Middle frontal gyrus (tissue), 1 donor: ENCODE measurements at regions not wholly inside any gene's neighbourhood (a gene's known extent, or its start where the extent isn't known, plus 50 kb on each side); places are given as distances from the start of the nearest gene placed in this dataset.

Experiments used
- DNase-seq: peaks from one replicate; pipeline ENCODE4 v3.0.0-alpha.2; 2015; ENCODE audit warnings: low spot score; ENCODE audit errors: extremely low spot score

DNA sequence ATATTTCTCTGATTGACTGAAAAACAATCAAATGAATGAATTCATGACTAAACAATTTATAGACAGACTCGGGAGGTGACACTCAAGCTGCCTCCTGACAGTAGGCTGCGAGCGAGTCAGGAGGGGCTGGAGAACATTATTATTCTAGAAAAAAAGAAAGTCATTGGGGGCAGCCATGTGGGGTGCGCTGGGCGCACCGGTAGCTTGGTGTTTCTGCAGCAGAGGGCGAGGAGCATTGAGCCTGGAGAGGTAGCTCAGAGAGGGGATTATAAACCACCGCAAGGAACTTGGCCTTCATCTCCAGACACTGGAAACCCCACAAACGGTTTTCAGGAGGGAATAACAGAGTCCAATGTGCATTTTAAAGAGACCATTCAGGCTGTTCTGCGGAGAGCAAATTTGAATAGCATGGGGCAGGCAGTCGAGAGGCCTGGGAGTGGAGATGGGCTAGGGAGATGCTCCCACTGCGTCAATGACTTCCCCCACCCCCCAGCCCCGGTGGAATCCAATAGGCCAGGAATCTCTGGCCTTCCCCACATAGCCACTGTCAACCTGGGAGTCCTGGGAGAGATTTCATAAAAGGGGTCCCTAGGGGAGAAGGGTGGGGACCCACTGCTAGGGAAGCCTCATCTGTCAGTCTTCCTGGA is 168.3 kb downstream of the BCOR start:
- DNase-seq = no peak

DNA sequence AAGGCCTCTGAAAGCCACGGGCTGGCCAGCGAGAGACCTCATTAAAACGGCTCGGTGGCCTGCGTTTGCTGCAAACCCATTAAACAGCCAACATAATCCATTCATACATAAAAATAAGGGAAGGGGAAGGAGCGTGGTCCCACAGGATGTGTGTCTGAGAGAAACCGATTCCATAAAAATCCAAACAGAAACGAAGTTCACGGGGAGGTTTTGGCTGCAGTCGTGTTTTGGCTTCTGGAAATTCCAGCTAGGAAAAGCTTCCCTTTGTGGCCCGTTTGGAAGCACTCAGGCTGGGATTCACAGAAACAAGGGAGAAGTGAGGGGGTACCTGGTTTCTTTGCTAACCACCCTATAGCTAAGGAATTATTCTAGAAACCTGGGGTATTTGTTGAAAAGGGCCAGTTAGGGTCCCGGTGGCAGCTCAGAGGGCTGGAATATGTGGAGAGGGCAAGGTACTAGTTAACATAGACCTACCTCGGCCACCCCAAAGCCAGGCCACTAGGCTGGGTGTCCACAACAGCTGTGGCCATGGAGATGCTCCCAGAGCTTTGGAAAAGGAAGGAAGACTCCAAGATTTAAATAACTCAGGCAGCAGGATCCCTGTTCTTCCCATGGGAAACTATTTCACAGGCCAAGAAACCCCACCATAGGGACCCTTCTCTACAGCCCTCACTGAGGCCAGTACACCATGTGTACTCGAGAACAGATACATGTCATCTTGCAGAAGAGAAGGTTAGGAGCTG is 166.8 kb downstream of the BCOR start:
- no peak for DNase-seq

DNA sequence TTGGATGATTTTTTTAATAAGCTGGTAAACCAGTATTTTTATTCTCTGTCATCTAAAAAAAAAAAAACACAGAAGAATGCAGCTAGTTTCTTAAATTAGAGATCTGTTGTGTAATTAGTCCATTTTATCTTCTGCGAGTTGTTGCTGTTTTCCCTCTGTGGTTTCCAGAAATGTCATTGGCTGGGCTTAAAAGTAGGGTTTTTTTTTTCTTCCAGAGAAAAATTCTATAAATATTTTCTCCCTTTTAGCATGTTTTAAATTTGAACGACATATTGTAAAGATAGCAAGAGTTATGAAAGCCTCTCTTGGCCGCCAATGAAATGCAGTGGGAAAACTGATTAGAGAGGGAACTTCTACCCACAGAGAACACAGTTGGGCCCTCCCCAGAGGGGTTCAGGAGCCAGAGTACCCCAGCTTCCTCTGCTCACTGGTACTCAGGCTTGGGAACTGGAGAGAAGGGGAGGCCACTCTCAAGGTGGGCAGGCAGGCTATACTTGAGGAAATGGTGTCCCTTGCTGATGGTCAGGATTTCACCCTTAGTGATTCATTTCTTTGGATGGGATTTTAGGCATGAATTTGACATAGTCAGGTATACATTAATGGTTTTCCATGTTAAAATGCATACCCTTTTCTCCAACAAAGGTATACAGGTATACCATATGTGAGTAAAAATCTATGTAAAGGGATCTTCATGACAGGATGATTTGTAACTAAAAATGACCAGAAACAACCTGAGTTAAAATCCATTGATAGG is 166.1 kb downstream of the BCOR start:
- no peak for DNase-seq

GRCh38 chrX:39935411-39936064 is 162.2 kb downstream of the BCOR start:
- no peak for DNase-seq

- no peak for DNase-seq
Measured at GRCh38 chrX:39936886-39937770, 160.6 kb downstream of the BCOR start.

DNA sequence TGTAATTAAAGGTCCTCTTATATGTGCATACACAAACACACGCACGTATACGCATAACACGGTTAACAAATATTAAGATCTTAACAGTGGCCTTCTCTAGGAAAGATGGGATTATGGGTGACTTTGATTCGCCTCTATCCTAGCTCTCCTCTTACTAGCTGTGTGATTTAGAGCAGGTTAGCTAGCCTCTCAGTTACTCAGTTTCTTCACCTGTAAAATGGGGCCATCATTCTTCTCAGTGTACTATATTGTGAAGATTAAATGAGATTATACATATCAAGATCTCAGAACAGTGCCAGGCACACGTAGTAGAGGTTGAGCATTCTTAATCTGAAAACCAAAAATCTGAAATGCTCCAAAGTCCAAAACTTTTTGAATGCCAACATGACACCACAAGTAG is 159.3 kb downstream of the BCOR start:
- no peak for DNase-seq

GRCh38 chrX:39939678-39940077 is 158.1 kb downstream of the BCOR start:
- DNase-seq = no peak

GRCh38 chrX:39941332-39941920 is 156.3 kb downstream of the BCOR start:
- DNase-seq = no peak

- DNase-seq = no peak
Measured at GRCh38 chrX:39944416-39944815, 153.3 kb downstream of the BCOR start.

- DNase-seq = no peak
Measured at GRCh38 chrX:39945709-39946108, 152.0 kb downstream of the BCOR start.

DNA sequence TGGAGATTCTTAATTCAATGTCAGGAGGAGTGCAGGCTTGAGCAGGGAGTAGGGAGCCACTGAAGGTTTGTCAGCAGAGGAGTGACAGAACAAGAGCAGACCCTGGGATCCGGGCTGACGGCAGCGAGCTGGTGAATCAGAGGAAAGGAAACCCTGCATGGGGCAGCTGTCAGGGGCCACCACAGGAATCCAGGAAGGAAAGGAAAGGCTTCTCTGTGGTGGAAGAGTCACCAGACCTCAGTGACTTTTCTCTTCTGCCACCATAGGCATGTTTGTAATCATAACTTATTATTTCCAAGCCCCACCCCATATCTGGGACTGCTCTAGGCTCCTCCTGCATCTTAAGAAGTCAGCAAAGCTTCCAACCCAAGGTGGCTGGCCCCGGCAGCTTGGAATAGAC is 150.9 kb downstream of the BCOR start:
- no peak for DNase-seq

DNA sequence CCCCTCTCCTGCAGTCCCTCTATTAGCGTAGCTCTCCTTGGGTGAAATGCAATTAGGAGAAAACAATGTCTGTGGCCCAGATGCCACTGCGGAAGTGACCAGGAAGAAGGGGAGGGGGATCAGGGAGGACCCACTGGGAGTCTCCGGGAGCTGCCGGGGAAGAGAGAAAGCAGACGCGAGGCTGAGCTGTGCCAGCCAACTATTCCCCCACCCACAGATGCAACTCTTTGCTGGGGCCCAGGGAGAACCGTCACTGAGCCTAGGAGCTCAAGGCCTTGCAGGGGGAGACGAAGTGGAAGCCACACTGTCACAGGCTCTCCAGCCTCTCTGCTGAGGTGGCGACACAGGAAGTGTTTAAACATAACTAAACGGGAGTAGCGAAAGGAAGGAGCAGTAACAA is 149.2 kb downstream of the BCOR start:
- DNase-seq = no peak

GRCh38 chrX:39950018-39950688 is 147.6 kb downstream of the BCOR start:
- DNase-seq = no peak

DNA sequence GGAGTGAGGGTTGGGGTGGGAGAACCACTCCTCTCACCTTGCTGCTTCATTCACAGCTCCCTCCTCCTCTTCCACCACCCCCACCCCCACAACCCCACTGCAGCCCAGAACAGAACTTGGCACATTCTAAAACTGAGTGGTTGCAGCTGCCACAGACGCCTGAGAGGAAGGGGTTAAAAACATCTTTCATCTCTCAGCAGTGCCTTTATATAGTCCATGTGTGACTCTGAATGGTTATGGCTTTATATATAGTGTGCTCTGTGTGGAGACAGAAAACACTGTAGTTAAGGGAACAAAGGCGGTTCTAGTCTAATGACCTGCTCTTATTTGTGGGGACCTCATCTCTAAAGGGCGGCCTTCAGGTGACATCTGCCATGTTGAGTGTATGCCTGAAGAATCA is 144.8 kb downstream of the BCOR start:
- no peak for DNase-seq

DNA sequence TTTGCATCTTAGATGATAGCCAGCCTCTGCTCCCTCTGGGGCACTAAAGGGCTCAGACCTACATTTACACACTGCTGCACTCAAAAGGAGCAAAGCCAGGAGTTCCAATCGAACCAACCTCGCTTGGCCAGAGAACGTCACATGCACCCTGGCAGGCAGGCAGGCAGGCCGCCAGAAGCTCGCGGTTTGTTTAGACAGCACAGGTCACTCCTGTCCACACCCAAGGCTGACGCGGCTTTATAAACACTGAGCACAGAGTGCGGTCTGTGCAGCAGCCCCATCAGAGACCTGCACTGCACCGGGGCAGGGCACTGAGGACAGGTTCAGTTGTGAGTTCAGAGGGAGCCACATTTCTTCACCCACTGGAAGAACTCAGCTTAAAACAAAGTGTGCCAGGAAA is 143.9 kb downstream of the BCOR start:
- no peak for DNase-seq

DNA sequence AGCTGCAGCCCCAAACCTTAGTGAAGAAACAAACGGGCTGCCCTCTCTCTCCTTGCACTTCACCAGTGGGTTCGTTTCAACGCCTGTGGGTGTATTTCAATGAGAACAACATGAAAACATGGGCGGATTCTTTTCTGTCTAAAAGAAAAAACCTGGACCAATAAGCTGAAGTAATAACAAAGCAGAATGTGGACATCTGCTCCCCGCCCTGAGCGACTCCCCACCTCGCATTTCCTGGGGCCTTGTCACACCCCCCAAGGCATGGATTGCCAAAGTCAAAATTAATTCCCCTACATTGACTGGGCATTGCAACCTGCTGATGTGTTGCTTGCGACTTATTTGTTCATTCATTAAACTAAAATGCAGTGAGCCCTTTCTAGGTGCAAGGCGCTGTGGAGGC is 142.9 kb downstream of the BCOR start:
- DNase-seq = no peak

DNA sequence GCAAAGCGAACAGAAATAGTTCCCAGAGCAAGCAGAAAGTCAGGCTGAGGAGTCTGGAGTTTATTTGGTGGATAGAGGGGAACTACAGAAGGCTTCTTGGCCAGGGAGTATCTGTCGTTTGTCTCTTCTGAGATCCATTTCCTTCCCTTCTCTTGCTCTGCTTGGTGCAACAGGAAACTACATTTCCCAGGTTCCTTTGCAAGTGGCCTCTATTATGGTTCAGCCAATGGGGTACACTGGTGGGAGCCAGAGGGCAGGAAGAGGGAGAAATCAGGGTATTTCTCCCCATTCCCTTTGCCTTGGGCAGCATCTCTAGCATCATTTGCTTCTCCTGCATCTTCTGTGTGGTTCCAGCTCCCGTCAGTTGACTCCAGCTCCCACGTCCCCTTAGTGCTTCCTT is 142.1 kb downstream of the BCOR start:
- DNase-seq = no peak

- DNase-seq = no peak
Measured at GRCh38 chrX:39956803-39957394, 140.9 kb downstream of the BCOR start.

- DNase-seq = no peak
Measured at GRCh38 chrX:39957816-39958566, 139.8 kb downstream of the BCOR start.
